WI38 (cell line): ENCODE measurements at regions not wholly inside any gene's neighbourhood (a gene's known extent, or its start where the extent isn't known, plus 50 kb on each side); places are given as distances from the start of the nearest gene placed in this dataset.

Experiments used
- H3K4me3 ChIP-seq: 2 replicates; pipeline ENCODE4 v1.5.1; 2011; ENCODE audit warnings: low read depth, mild to moderate bottlenecking, control low read depth, low read length
- TF ChIP-seq, protein P1 (sequence below): IDR thresholded peaks from 2 replicates; pipeline ENCODE4 v1.5.1; 2012; ENCODE audit warnings: low read depth, mild to moderate bottlenecking, control low read depth, low read length

DNA sequence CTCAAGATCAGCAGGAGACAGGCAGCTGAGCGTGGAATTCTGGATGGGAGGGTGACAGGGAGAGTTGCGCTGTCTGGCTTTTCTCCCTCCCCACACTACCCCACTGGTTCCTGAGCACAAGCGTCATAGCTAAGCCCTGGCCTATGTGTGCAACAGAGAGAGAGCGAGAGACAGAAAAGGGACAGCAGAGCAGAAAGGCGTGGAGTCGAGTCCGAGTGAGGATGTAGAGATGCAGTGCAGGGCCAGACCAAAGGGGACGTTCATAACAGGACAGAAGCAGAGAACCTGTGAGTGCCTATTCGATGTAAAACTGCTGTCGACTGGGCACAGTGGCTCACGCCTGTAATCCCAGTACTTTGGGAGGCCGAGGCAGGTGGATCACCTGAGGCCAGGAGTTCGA, 94.0 kb upstream of the TMEM45B start:
- TF ChIP-seq, protein P1, sequence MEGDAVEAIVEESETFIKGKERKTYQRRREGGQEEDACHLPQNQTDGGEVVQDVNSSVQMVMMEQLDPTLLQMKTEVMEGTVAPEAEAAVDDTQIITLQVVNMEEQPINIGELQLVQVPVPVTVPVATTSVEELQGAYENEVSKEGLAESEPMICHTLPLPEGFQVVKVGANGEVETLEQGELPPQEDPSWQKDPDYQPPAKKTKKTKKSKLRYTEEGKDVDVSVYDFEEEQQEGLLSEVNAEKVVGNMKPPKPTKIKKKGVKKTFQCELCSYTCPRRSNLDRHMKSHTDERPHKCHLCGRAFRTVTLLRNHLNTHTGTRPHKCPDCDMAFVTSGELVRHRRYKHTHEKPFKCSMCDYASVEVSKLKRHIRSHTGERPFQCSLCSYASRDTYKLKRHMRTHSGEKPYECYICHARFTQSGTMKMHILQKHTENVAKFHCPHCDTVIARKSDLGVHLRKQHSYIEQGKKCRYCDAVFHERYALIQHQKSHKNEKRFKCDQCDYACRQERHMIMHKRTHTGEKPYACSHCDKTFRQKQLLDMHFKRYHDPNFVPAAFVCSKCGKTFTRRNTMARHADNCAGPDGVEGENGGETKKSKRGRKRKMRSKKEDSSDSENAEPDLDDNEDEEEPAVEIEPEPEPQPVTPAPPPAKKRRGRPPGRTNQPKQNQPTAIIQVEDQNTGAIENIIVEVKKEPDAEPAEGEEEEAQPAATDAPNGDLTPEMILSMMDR: no peak
- no peak overlapping the region for H3K4me3 ChIP-seq

DNA sequence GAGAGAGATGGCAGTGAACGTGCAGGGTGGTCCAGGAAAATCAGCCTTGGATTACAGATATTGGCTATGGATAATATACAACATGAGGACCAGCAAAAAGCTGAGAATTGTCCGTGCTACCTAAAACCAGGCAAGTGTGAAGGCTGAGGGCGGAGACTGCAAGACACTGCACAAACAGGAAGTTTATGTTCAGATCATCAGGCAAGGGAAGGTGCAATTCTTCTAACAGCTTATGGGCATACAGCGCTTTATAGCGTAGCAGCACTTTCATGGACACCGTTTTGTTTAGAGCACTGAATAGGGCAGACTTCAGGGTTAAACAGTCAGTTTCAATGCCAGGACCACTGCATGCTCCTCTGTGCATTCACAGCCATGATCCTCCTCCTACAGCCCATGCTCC, 93.1 kb upstream of the TMEM45B start:
- H3K4me3 ChIP-seq: no peak overlapping the region
- TF ChIP-seq, protein P1: no peak

DNA sequence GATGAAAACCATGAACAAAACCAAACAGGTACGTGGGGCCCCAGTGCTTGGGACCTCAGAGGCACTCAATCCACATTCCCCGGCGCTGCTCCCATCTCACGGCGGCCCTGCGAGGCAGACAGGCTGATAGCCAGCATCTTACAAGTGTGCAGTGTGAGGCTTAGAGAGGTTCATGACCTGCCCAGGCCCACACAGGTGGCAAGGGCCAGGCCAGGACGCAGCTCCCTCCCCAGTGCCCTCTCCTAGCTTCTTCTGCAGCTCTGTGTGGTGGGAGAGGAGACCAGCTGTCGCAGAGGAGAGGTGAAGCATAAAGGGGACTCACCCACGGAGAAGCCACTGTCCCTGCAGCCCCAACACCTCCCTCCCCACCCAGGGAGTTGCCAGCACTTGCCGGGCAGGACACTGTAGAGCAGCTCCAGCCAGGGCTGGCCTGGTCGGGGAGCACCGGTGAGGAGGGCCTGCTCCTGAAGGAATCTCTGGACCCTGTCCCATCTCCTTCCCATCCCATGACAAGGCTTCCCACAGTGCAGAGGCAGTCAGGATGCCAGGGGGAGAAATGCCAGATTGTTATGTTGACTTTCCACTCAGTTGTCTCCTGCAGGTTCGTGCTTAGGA, 92.4 kb upstream of the TMEM45B start:
- no peak overlapping the region for H3K4me3 ChIP-seq
- TF ChIP-seq, protein P1: no peak

DNA sequence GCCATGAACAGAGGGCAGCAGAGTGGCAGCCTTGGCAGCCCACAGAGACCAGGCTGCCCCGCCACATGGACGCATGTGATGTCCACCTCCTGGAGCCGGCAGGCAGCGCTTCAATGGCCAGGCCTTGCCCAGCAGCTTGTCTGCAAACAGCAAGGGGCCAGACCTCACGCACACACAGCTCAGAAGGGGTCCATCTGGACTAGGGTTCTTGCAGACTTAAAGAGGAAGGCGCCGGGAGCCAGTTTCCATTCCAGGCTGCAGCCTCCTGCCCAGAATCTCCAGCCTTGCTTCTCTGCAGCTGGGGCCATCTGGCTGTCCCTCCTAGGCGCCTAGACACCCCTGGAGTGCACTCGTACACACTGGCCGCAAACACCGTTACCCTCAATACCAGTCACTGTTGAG, 91.9 kb upstream of the TMEM45B start:
- TF ChIP-seq, protein P1: no peak
- H3K4me3 ChIP-seq: no peak overlapping the region

DNA sequence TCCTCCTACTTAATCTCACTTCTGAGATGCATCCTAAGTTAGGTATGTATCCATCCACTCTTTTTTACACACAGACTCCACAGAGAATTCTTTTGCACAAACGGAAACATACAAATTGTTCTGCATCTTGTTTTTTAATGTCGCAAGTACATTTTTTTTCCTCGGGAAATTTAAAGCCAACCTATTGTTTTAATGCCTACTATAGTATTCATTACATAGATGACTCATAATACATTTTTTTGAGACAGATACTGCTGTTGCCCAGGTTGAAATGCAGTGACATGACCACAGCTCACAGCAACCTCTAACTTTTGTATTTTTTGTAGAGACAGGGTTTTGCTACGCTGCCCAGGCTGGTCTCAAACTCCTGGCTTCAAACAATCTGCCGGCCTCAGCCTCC, 90.8 kb upstream of the TMEM45B start:
- no peak overlapping the region for H3K4me3 ChIP-seq
- TF ChIP-seq, protein P1: no peak

DNA sequence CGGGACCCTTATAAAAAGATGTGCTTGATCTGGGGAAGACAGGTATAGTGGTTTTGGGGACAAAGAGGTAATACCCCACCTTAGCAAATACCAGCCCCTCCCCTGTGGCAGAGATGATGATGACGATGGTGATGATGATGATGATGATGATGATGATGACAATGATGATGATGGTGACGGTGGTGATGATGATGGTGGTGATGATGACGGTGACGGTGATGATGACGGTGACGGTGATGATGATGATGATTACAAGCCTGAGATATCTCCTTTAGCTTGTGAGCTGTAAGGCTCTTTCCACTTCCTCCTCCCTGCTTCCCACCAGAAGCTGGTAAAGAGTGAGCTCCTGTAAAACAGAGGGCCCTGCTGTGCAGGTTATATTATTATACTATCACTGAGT, 89.5 kb upstream of the TMEM45B start:
- H3K4me3 ChIP-seq: no peak overlapping the region
- TF ChIP-seq, protein P1: no peak

DNA sequence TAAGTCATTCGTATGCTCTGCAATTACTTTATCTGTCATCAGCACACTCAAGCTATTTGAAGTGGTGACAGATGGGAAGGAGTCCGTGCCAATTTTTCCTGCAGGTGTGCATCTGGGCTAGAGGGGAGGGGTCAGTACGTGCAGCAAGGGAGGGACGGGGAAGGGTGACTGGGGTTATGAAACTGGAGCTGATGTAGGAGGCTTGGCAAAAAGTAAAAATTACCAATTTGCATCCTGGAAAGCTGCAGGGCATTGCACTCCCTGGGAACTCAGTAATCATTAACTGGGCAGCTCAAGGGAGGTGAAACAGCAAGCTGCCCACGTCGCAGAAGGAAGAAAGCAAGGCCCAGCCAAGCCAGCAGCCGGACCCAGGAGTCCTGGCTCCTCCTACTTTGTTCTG, 87.1 kb upstream of the TMEM45B start:
- H3K4me3 ChIP-seq: no peak overlapping the region
- TF ChIP-seq, protein P1: no peak
